HuH-7.5 (cell line): ENCODE measurements at regions not wholly inside any gene's neighbourhood (a gene's known extent, or its start where the extent isn't known, plus 50 kb on each side); places are given as distances from the start of the nearest gene placed in this dataset.

Experiments
- DNase-seq: peaks from one replicate; pipeline ENCODE4 v3.0.0; 2011; ENCODE audit warnings: low spot score

DNA sequence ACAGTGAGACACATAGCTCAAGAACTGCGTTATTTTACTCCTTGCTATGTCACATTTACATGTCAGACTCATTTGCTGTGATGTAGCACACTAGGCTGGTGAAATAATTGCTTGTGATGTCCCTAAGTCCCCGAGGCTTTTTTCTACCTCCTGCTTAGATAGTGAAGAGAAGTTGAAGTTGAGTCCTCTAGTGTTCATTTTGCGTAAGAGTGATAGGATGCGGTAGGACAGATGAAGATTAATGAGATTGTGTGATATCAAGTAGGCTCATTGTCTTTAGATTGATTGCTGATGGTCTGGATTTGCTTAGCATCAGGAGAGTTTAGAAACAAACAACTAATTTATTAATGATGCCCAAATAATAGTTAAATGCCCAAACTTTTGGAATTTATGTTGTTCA, 173.6 kb upstream of the NUDT6 start:
- DNase-seq, result no peak

GRCh38 chr4:123102897-123103471, 180.6 kb upstream of the NUDT6 start:
- peak; percentile 32 for DNase-seq

DNA sequence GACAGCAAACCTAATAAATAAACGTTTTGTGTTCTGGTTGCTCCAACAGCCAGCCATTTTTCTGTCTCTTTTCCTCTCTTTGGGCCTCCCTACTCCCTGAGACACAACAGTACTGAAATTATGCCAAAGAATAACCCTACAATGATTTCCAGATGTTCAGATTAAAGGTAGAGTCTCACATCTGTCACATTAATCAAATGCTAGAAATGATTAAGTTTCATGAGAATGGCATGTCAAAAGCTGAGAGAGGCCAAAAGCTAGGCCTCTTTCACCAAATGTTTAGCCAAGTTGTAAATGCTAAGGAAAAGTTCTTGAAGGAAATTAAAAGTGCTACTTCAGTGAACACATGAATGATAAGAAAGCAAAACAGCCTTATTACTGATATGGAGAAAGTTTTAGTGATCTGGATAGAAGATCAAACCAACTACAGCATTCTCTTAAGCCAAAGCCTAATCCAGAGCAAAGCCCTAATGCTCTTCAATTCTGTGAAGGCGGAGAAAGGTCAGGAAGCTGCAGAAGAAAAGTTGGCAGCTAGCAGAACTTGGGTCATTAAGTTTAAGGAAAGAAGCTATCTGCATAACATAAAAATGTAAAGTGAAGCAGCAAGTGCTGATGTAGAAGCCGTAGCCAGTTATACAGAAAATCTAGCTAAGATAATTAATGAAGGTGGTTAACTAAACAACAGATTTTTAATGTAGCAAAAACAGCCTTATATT, 182.1 kb upstream of the NUDT6 start:
- DNase-seq, result no peak

DNA sequence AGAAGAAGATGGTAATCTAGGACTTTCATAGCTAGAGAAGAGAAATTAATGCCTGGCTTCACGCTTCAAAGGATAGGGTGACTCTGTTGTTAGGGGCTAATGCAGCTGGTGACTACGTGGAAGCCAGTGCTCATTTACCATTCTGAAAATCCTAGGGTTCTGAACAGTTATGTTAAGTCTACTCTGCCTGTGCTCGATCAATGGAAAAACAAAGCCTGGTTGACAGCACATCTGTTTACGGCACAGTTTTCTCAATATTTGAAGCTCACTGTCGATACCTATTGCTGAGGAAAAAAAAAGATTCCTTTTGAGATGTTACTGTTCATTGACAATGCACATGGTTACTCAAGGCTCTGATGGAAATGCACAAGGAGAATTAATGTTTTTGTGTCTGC, 182.6 kb upstream of the NUDT6 start:
- no peak for DNase-seq

GRCh38 chr4:123106747-123107146, 184.3 kb upstream of the NUDT6 start:
- DNase-seq, result no peak

DNA sequence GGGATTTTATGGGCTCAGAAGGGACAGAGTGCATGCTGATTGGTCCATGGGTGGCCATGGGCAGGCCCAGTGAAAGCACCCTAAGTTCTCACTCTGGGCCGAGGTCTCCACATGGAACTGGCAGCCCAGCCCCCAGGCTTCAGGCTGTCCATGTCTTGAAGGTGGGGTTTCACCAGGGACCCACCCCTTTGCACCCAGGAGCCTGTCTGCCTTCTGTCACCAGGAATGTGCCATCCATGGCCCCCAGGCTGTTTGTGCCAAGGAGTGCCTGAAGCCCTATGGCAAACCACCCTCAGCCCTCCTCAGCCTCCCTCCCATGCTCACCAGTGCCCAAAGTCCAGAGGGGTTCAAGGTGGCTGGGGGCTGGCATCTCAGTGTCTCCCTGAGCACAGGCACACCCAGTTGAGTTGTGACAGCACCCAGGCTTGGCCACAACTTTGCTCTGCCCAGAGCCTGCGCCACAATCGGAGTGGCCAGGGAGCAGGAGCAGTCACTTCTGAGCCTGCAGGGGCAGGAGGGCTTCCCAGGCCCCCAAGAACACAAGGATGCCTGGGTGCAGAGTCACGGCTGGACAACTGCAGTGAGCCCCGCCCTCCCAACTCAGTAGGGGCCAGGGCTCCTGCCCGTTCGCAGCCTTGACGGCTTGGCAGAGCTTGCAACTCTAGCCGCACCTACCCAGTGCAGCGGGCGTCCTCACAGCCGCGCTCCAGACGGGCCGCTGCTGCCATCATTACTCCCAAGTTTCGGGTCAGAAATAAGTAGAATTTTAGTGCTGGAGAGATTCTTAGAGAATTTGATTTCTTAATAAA, 185.3 kb upstream of the NUDT6 start:
- no peak for DNase-seq

DNA sequence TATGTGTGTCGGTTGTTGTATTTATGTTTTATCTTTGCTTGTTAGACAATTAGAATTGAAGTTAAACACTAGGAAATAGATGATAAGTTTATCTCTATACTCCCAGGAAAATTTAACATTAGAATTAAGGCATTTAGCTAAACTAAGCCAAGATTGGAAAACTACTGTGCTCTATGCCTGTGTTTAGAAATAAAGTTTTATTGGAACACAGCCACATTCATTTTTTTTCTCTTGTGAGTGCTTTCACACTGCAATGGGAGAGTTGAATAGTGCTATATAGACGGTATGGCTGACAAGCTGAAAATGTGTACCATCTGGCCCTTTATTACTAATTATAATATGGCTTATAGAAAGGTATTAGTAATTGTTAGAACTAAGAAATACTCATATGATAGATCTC, 186.7 kb upstream of the NUDT6 start:
- no peak for DNase-seq

- no peak for DNase-seq
Measured at GRCh38 chr4:123110147-123110546, 187.8 kb upstream of the NUDT6 start.

DNA sequence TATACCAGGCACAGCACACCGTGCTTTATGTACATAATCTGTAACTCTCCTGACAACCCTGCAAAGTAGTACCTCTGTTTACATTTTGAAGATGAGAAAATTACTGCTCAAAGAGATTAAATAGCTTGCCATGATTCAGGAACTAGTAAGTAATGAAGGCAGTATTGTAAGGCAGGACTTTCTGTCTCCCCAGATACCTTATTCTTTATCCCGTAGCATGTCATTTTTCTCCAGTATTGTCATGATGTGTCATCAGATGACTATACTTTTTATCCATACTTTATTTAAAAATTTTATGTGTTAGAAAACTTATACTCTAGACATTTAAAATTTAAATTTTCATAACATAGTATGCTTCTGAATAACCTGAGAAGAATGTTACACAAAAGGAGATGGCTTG, 188.3 kb upstream of the NUDT6 start:
- DNase-seq, result no peak

GRCh38 chr4:123113155-123113554, 190.8 kb upstream of the NUDT6 start:
- DNase-seq, result no peak

DNA sequence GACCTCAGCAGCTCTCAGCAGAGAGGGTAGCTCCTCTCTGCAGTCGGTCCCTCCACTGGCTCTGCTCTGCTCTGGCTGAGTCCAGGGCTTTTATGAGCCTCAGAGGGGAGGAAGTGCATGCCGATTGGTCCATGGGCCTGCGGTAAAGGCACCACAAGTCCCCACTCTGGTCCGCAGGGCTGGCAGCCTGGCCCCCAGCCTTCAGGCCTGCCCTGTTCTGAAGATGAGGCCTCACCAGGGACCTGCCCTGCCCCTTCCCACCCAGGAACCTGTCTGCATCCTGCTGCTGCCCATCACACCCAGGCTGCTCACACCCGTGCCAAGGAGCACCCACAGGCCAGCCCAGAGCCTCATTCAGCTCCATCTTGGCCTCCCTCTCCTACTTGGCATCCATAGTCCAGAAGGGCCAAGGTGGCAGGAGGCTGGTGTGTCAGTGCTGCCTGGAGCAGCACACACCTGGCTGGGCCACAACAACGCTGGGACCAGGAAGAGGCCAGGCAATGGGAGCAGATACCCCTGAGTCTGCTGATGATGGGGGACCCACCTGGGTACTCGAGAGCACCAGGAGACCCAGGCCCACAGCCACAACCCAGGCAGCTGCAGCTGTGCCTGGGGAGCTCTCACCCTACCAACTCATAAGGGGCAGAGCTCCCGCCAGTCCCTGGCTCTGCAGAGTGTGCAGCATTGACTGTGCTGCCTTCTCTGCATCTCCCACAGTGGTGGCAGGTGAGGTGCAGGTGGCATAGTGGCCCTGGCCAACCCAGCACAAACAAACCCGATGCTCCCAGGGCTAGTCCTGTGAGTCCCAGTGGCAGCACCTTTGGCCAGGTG, 191.9 kb upstream of the NUDT6 start:
- no peak for DNase-seq

- DNase-seq, result no peak
Measured at GRCh38 chr4:123114915-123115756, 192.7 kb upstream of the NUDT6 start.

DNA sequence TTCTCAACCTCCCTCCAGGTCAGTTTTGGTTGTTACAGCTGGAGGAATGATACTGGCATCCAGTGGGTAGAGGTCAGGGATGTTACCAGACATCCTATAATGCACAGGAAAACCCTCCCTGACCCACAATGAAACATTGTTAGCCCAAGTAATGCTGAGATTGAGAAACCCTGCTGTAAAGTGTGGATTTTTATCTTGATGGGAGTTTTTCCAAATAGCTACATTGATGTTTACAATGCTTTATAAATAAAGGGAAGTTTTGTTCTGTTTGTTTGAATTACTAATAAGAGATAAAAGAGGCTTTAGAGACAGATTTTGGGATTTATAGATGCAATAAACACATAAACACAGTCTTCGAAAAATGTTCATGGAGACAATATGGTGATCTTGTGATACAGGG, 194.0 kb upstream of the NUDT6 start:
- peak; percentile 8 for DNase-seq

- DNase-seq, result no peak
Measured at GRCh38 chr4:123120473-123120872, 198.1 kb upstream of the NUDT6 start.

DNA sequence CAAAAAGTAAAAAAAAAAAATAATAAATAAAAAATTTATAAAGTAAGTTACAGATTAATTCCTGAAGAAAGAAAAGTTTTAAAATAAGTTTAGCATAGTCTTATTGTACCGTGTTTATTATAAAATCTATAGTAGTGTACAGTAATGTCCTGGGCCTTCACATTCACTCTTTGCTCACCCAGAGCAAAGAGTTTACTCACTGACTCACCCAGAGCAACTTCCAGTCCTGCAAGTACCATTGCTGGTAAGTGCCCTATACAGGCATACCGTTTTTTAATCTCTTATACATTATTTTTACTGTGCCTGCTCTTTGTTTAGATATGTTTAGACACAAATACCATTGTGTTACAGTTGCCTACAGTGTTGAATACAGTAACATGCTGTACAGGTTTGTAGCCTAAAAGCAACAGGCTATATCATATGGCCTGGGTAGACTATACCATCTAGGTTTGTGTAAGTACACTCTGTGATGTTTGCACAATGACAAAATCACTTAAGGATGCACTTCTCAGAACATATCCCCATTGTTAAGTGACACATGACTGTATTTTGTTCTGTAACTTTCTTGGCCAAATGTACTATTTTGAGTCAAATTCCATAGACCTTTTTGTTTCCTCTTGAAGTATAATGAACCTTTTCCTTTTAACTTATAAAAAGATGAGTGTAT, 199.0 kb upstream of the NUDT6 start:
- DNase-seq, result no peak

DNA sequence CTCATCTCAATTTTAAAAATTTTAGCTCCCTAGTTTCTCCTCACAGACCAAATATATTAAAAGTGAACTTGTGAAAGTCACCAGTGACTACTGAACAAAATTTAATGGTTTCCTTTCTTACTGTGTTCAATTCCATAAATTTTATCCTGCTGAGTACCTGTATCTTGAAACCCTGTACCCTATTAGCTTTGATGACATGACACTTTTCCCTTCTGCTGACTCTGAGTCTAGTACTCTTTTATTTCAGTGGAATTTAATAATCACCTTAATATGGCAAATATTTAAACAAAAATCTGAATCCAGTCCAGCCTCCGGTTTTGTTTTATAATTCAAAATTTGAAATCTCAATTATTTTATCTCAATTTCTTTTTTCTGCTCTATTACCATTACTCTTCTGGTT, 203.1 kb upstream of the NUDT6 start:
- DNase-seq, result no peak

GRCh38 chr4:123127218-123127617, 204.8 kb upstream of the NUDT6 start:
- DNase-seq, result no peak

- no peak for DNase-seq
Measured at GRCh38 chr4:123127875-123128274, 205.5 kb upstream of the NUDT6 start.

- DNase-seq, result no peak
Measured at GRCh38 chr4:123133397-123134050, 211.1 kb upstream of the NUDT6 start.

GRCh38 chr4:123144616-123145015, 222.2 kb upstream of the NUDT6 start:
- DNase-seq, result no peak
